Activated CD4-positive, alpha-beta memory T cell treated with anti-CD3 and anti-CD28 coated beads for 36 hours (primary cell): ENCODE measurements at regions not wholly inside any gene's neighbourhood (a gene's known extent, or its start where the extent isn't known, plus 50 kb on each side); places are given as distances from the start of the nearest gene placed in this dataset.

Experiments used
- CTCF ChIA-PET: fragments of 350-600 bp; sonication (Branson Sonifier 250); formaldehyde crosslinking; loops from one replicate; lab custom pipeline; 2021; ENCODE audit warnings: antibody characterized with exemption, inconsistent platforms; lab: Charles Lee
- POLR2A ChIA-PET: fragments of 350-600 bp; sonication (Branson Sonifier 250); formaldehyde crosslinking; loops from one replicate; lab custom pipeline; 2021; ENCODE audit warnings: antibody characterized with exemption; lab: Charles Lee
- DNase-seq: peaks from one replicate; pipeline ENCODE4 v3.0.0-alpha.2; 2020
- H3K27ac Mint-ChIP-seq: one replicate; pipeline ENCODE4 v1.8.0; 2021; ENCODE audit warnings: mixed read lengths
- H3K27me3 Mint-ChIP-seq: one replicate; pipeline ENCODE4 v1.8.0; 2021; ENCODE audit warnings: mixed read lengths
- H3K36me3 Mint-ChIP-seq: one replicate; pipeline ENCODE4 v1.8.0; 2021; ENCODE audit warnings: mixed read lengths
- H3K4me1 Mint-ChIP-seq: one replicate; pipeline ENCODE4 v1.8.0; 2021; ENCODE audit warnings: low read depth, mixed read lengths
- H3K4me3 Mint-ChIP-seq: one replicate; pipeline ENCODE4 v1.8.0; 2021; ENCODE audit warnings: mild to moderate bottlenecking, mixed read lengths
- H3K9me3 Mint-ChIP-seq: one replicate; pipeline ENCODE4 v1.8.0; 2021; ENCODE audit warnings: mixed read lengths
- intact Hi-C: fragments of 100-400 bp; cut with micrococcal nuclease; formaldehyde crosslinking; loops from one replicate; pipeline ENCODE4 v1.15.1; 2023

- H3K4me1 Mint-ChIP-seq: no peaks in the 10 kb centered on the region
- H3K27ac Mint-ChIP-seq: no peak overlapping the region
- ChIA-PET CTCF (no interaction called here), POLR2A (no interaction called here)
- H3K4me3 Mint-ChIP-seq: no peak overlapping the region
- peaks cover 9% of the 10 kb centered on the region for H3K9me3 Mint-ChIP-seq
- no peak for DNase-seq
- intact Hi-C loops: no loop called here
- H3K36me3 Mint-ChIP-seq: no peaks in the 10 kb centered on the region
- no peaks in the 10 kb centered on the region for H3K27me3 Mint-ChIP-seq
Measured at GRCh38 chr20:55255016-55255415, 750.3 kb downstream of the CBLN4 start.

GRCh38 chr20:55253781-55254180 lies 751.5 kb downstream of the CBLN4 start:
- CTCF ChIA-PET: no interaction called here
- Mint-ChIP-seq H3K9me3 (peaks cover 13% of the 10 kb centered on the region), H3K36me3 (no peaks in the 10 kb centered on the region), H3K4me1 (no peaks in the 10 kb centered on the region), H3K4me3 (no peak overlapping the region), H3K27me3 (no peaks in the 10 kb centered on the region), H3K27ac (no peak overlapping the region)
- intact Hi-C loops: no loop called here
- no peak for DNase-seq
- POLR2A ChIA-PET: no interaction called here

DNA sequence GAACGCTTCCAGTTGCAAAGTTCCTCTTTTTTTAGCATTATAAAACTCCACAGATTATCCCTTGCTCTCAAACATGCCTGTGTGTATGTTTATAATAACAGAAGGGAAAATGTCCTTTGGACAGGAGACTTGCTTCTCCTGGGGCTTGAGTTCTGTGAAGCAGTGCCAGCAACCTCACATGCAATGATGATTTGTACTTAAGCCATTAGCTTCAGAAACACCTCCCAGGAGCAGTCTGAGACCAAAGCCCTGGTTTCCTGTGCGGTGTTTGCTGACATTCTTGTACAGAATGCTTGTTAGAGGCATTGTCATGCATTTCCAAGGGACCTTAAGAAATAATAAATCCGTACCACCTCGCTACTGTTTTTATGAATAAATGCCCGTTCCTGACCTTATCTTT lies 752.8 kb downstream of the CBLN4 start:
- Mint-ChIP-seq H3K4me1 (no peaks in the 10 kb centered on the region), H3K4me3 (no peak overlapping the region), H3K36me3 (no peaks in the 10 kb centered on the region), H3K27ac (no peak overlapping the region), H3K27me3 (no peaks in the 10 kb centered on the region), H3K9me3 (peaks cover 10% of the 10 kb centered on the region)
- ChIA-PET CTCF (no interaction called here), POLR2A (no interaction called here)
- no peak for DNase-seq
- intact Hi-C loops: no loop called here

- Mint-ChIP-seq H3K4me1 (no peaks in the 10 kb centered on the region), H3K36me3 (no peaks in the 10 kb centered on the region), H3K27me3 (no peaks in the 10 kb centered on the region), H3K9me3 (peaks cover 14% of the 10 kb centered on the region), H3K27ac (no peak overlapping the region), H3K4me3 (no peak overlapping the region)
- intact Hi-C loops: no loop called here
- POLR2A ChIA-PET: no interaction called here
- CTCF ChIA-PET: no interaction called here
- no peak for DNase-seq
Measured at GRCh38 chr20:55251170-55251569, 754.1 kb downstream of the CBLN4 start.

- H3K4me3 Mint-ChIP-seq: no peak overlapping the region
- H3K27me3 Mint-ChIP-seq: no peaks in the 10 kb centered on the region
- no peaks in the 10 kb centered on the region for H3K4me1 Mint-ChIP-seq
- ChIA-PET POLR2A (no interaction called here), CTCF (no interaction called here)
- DNase-seq: no peak
- no peak overlapping the region for H3K27ac Mint-ChIP-seq
- no peaks in the 10 kb centered on the region for H3K36me3 Mint-ChIP-seq
- intact Hi-C loops: no loop called here
- H3K9me3 Mint-ChIP-seq: peaks cover 13% of the 10 kb centered on the region
Measured at GRCh38 chr20:55242853-55243252, 762.5 kb downstream of the CBLN4 start.

DNA sequence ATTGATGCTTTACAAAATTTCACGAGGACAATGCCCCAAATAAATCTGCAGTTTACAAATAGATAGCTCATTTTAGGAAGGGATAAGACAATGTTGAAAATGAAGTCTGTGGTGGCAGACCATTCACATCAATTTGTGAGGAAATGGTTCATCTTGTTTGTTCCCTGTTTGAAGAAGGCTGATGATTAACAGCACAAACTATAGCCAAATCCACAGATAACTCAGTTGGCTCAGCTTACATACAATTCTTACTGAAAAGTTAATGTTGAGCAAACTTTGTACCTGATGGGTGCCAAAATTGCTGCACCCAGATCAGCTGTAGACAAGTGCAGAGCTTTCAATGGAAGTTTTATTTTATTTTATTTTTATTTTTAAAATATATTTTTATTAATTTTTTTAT lies 763.9 kb downstream of the DOK5 start:
- no peaks in the 10 kb centered on the region for H3K36me3 Mint-ChIP-seq
- H3K27me3 Mint-ChIP-seq: no peaks in the 10 kb centered on the region
- no peaks in the 10 kb centered on the region for H3K4me1 Mint-ChIP-seq
- H3K27ac Mint-ChIP-seq: no peak overlapping the region
- no peak for DNase-seq
- CTCF ChIA-PET: no interaction called here
- intact Hi-C loops: no loop called here
- H3K4me3 Mint-ChIP-seq: no peak overlapping the region
- POLR2A ChIA-PET: no interaction called here
- peaks cover 4% of the 10 kb centered on the region for H3K9me3 Mint-ChIP-seq

- CTCF ChIA-PET: no interaction called here
- POLR2A ChIA-PET: no interaction called here
- Mint-ChIP-seq H3K4me3 (no peak overlapping the region), H3K36me3 (no peaks in the 10 kb centered on the region), H3K27ac (no peak overlapping the region), H3K9me3 (peaks cover 6% of the 10 kb centered on the region), H3K27me3 (no peaks in the 10 kb centered on the region), H3K4me1 (no peaks in the 10 kb centered on the region)
- no peak for DNase-seq
- intact Hi-C loops: no loop called here
Measured at GRCh38 chr20:55232647-55233046, 757.3 kb downstream of the DOK5 start.

GRCh38 chr20:55229451-55229850 lies 754.1 kb downstream of the DOK5 start:
- Mint-ChIP-seq H3K27ac (no peak overlapping the region), H3K27me3 (no peaks in the 10 kb centered on the region), H3K4me1 (no peaks in the 10 kb centered on the region), H3K4me3 (no peak overlapping the region), H3K9me3 (peaks cover 14% of the 10 kb centered on the region), H3K36me3 (no peaks in the 10 kb centered on the region)
- DNase-seq: no peak
- POLR2A ChIA-PET: no interaction called here
- intact Hi-C loops: no loop called here
- CTCF ChIA-PET: no interaction called here

GRCh38 chr20:55216525-55217242 lies 741.3 kb downstream of the DOK5 start:
- CTCF ChIA-PET: no interaction called here
- H3K36me3 Mint-ChIP-seq: no peaks in the 10 kb centered on the region
- peaks cover 24% of the 10 kb centered on the region for H3K9me3 Mint-ChIP-seq
- H3K27me3 Mint-ChIP-seq: no peaks in the 10 kb centered on the region
- H3K4me1 Mint-ChIP-seq: no peaks in the 10 kb centered on the region
- intact Hi-C loops: no loop called here
- POLR2A ChIA-PET: no interaction called here
- H3K27ac Mint-ChIP-seq: no peak overlapping the region
- no peak for DNase-seq
- H3K4me3 Mint-ChIP-seq: no peak overlapping the region

- CTCF ChIA-PET: no interaction called here
- H3K9me3 Mint-ChIP-seq: peaks cover 24% of the 10 kb centered on the region
- no peak overlapping the region for H3K27ac Mint-ChIP-seq
- DNase-seq: no peak
- H3K4me1 Mint-ChIP-seq: no peaks in the 10 kb centered on the region
- H3K27me3 Mint-ChIP-seq: no peaks in the 10 kb centered on the region
- POLR2A ChIA-PET: no interaction called here
- no peaks in the 10 kb centered on the region for H3K36me3 Mint-ChIP-seq
- intact Hi-C loops: no loop called here
- no peak overlapping the region for H3K4me3 Mint-ChIP-seq
Measured at GRCh38 chr20:55213653-55214052, 738.3 kb downstream of the DOK5 start.

DNA sequence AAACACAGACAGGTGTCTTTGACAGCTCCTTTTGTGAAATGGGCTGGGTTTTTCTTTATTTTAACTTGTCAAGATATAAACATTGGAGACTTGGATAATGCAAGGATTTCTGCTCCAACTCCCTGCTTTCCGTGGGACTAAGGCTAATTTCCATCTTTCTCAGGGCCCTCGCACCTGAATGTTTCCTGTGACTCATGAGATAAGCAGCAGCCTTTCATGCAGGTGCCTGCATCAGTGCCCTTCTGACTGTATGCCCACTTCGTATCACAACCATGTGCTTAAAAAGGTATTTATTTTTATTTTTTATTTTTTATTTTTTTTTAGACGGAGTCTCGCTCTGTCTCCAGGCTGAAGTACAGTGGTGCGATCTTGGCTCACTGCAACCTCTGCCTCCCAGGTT lies 736.1 kb downstream of the DOK5 start:
- Mint-ChIP-seq H3K36me3 (no peaks in the 10 kb centered on the region), H3K4me3 (no peak overlapping the region), H3K9me3 (peaks cover 22% of the 10 kb centered on the region), H3K27me3 (no peaks in the 10 kb centered on the region), H3K4me1 (no peaks in the 10 kb centered on the region), H3K27ac (no peak overlapping the region)
- ChIA-PET CTCF (no interaction called here), POLR2A (no interaction called here)
- DNase-seq: no peak
- intact Hi-C loops: no loop called here

- H3K9me3 Mint-ChIP-seq: peaks cover 23% of the 10 kb centered on the region
- intact Hi-C loops: no loop called here
- no peaks in the 10 kb centered on the region for H3K36me3 Mint-ChIP-seq
- H3K4me1 Mint-ChIP-seq: no peaks in the 10 kb centered on the region
- H3K27me3 Mint-ChIP-seq: no peaks in the 10 kb centered on the region
- CTCF ChIA-PET: no interaction called here
- no peak overlapping the region for H3K4me3 Mint-ChIP-seq
- no peak overlapping the region for H3K27ac Mint-ChIP-seq
- no peak for DNase-seq
- POLR2A ChIA-PET: no interaction called here
Measured at GRCh38 chr20:55205665-55206064, 730.3 kb downstream of the DOK5 start.

DNA sequence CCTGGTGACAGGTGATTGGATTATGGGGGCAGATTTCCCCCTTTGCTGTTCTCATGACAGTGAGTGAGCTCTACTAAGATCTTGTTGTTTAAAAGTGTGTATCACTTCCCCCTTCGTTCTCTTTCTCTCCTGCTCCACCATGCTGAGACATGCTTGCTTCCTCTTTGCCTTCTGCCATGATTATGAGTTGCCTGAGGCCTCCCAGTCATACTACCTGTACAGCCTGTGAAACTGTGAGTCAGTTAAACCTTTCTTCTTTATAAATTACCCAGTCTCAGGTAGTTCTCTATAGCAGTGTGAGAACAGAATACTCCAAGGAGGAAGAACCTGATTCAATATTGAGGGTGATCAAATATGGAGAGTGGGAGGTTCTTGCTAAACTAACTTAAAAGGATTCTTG lies 724.9 kb downstream of the DOK5 start:
- ChIA-PET CTCF (no interaction called here), POLR2A (no interaction called here)
- no peaks in the 10 kb centered on the region for H3K36me3 Mint-ChIP-seq
- no peaks in the 10 kb centered on the region for H3K4me1 Mint-ChIP-seq
- H3K27ac Mint-ChIP-seq: no peak overlapping the region
- DNase-seq: no peak
- no peaks in the 10 kb centered on the region for H3K27me3 Mint-ChIP-seq
- H3K4me3 Mint-ChIP-seq: no peak overlapping the region
- H3K9me3 Mint-ChIP-seq: peaks cover 16% of the 10 kb centered on the region
- intact Hi-C loops: no loop called here
